GM18873 (cell line): ENCODE measurements at regions not wholly inside any gene's neighbourhood (a gene's known extent, or its start where the extent isn't known, plus 50 kb on each side); places are given as distances from the start of the nearest gene placed in this dataset.
"Not testable (repeated sequence)": the region's sequence is repeated elsewhere in the genome, so short reads cannot be mapped to it uniquely, and the experiment has no call there.

Experiments used
- ATAC-seq: cut with Tn5 transposase; IDR thresholded peaks from one replicate; pipeline ENCODE4 v1.9.1; 2021; ENCODE audit warnings: mild to moderate bottlenecking, moderate library complexity, moderate number of reproducible peaks; ENCODE audit not compliant: unreplicated experiment, low FRiP score

- no peak for ATAC-seq
These were observed 483.4 kb downstream of the PLPP3 start for GRCh38 chr1:56095696-56096665.

GRCh38 chr1:56094168-56094567, 485.2 kb downstream of the PLPP3 start:
- ATAC-seq, result no peak

- no peak for ATAC-seq
These were observed 486.4 kb downstream of the PLPP3 start for GRCh38 chr1:56092684-56093570.

GRCh38 chr1:56089826-56090225, 489.5 kb downstream of the PLPP3 start:
- not testable (repeated sequence) for ATAC-seq

GRCh38 chr1:56084246-56084645, 495.1 kb downstream of the PLPP3 start:
- no peak for ATAC-seq

GRCh38 chr1:56081736-56082135, 497.6 kb downstream of the PLPP3 start:
- ATAC-seq, result no peak

GRCh38 chr1:56081173-56081572, 498.2 kb downstream of the PLPP3 start:
- no peak for ATAC-seq

GRCh38 chr1:56080123-56080522, 499.2 kb downstream of the PLPP3 start:
- no peak for ATAC-seq

GRCh38 chr1:56079391-56079790, 500.0 kb downstream of the PLPP3 start:
- no peak for ATAC-seq

GRCh38 chr1:56077206-56077605, 502.2 kb downstream of the PLPP3 start:
- no peak for ATAC-seq

- ATAC-seq, result no peak
These were observed 505.2 kb downstream of the PLPP3 start for GRCh38 chr1:56074007-56074651.

GRCh38 chr1:56073614-56074006, 505.8 kb downstream of the PLPP3 start:
- ATAC-seq, result no peak

- ATAC-seq, result no peak
These were observed 506.2 kb downstream of the PLPP3 start for GRCh38 chr1:56073206-56073605.

GRCh38 chr1:56072310-56072709, 507.1 kb downstream of the PLPP3 start:
- ATAC-seq, result no peak

- no peak for ATAC-seq
These were observed 508.0 kb downstream of the PLPP3 start for GRCh38 chr1:56071351-56071750.

GRCh38 chr1:56070601-56071000, 508.8 kb downstream of the PLPP3 start:
- no peak for ATAC-seq

GRCh38 chr1:56069824-56070223, 509.5 kb downstream of the PLPP3 start:
- no peak for ATAC-seq

GRCh38 chr1:56068908-56069307, 510.5 kb downstream of the PLPP3 start:
- no peak for ATAC-seq

GRCh38 chr1:56068210-56068609, 511.2 kb downstream of the PLPP3 start:
- ATAC-seq, result no peak

- no peak for ATAC-seq
These were observed 513.6 kb downstream of the PLPP3 start for GRCh38 chr1:56065729-56066128.

GRCh38 chr1:56064705-56065104, 514.7 kb downstream of the PLPP3 start:
- no peak for ATAC-seq
